GM21723 (cell line): ENCODE measurements at regions not wholly inside any gene's neighbourhood (a gene's known extent, or its start where the extent isn't known, plus 50 kb on each side); places are given as distances from the start of the nearest gene placed in this dataset.
"Not testable (repeated sequence)": the region's sequence is repeated elsewhere in the genome, so short reads cannot be mapped to it uniquely, and the experiment has no call there.

Source experiments
- ATAC-seq: cut with Tn5 transposase; IDR thresholded peaks from one replicate; pipeline ENCODE4 v1.9.1; 2021; ENCODE audit warnings: mild to moderate bottlenecking, moderate library complexity; ENCODE audit not compliant: unreplicated experiment

GRCh38 chr4:173718504-173718903, 188.5 kb upstream of the HAND2 start:
- ATAC-seq, result not testable (repeated sequence)

GRCh38 chr4:173717581-173717980, 187.6 kb upstream of the HAND2 start:
- ATAC-seq, result no peak

- ATAC-seq, result no peak
Measured at GRCh38 chr4:173714456-173714855, 184.4 kb upstream of the HAND2 start.

- ATAC-seq, result no peak
Measured at GRCh38 chr4:173713026-173713425, 183.0 kb upstream of the HAND2 start.

- ATAC-seq, result no peak
Measured at GRCh38 chr4:173707658-173708419, 177.8 kb upstream of the HAND2 start.

GRCh38 chr4:173704201-173704600, 174.2 kb upstream of the HAND2 start:
- no peak for ATAC-seq

- no peak for ATAC-seq
Measured at GRCh38 chr4:173703021-173703420, 173.0 kb upstream of the HAND2 start.

GRCh38 chr4:173700650-173701049, 170.6 kb upstream of the HAND2 start:
- ATAC-seq, result no peak

GRCh38 chr4:173699841-173700475, 169.9 kb upstream of the HAND2 start:
- ATAC-seq, result no peak

GRCh38 chr4:173698557-173699262, 168.7 kb upstream of the HAND2 start:
- ATAC-seq, result no peak

GRCh38 chr4:173697840-173698239, 167.8 kb upstream of the HAND2 start:
- ATAC-seq, result no peak

- ATAC-seq, result no peak
Measured at GRCh38 chr4:173696551-173696950, 166.5 kb upstream of the HAND2 start.

GRCh38 chr4:173696011-173696410, 166.0 kb upstream of the HAND2 start:
- no peak for ATAC-seq

- ATAC-seq, result no peak
Measured at GRCh38 chr4:173685831-173686210, 155.8 kb upstream of the HAND2 start.

- ATAC-seq, result no peak
Measured at GRCh38 chr4:173685165-173685830, 155.3 kb upstream of the HAND2 start.

- ATAC-seq, result no peak
Measured at GRCh38 chr4:173684223-173684622, 154.2 kb upstream of the HAND2 start.

GRCh38 chr4:173682609-173683008, 152.6 kb upstream of the HAND2 start:
- no peak for ATAC-seq

GRCh38 chr4:173680278-173680677, 150.2 kb upstream of the HAND2 start:
- no peak for ATAC-seq

GRCh38 chr4:173675446-173675845, 145.4 kb upstream of the HAND2 start:
- ATAC-seq, result no peak

- ATAC-seq, result no peak
Measured at GRCh38 chr4:173669460-173670179, 139.6 kb upstream of the HAND2 start.

GRCh38 chr4:173661001-173661400, 131.0 kb upstream of the HAND2 start:
- no peak for ATAC-seq
